Stimulated activated naive CD8-positive, alpha-beta T cell treated with anti-CD3 and anti-CD28 coated beads, Interleukin-15, amount 100 ng/mL, for 72 hours (primary cell): ENCODE measurements at regions not wholly inside any gene's neighbourhood (a gene's known extent, or its start where the extent isn't known, plus 50 kb on each side); places are given as distances from the start of the nearest gene placed in this dataset.

Source experiments
- ATAC-seq: fragments of 150-1000 bp; cut with Tn5 transposase; 2 replicates; pipeline ENCODE4 v1.10.0; 2021; ENCODE audit warnings: mild to moderate bottlenecking, moderate library complexity
- DNase-seq, 2 donors: peaks; one replicate each; pipeline ENCODE4 v3.0.0; 2021 to 2022
- H3K27ac Mint-ChIP-seq, 2 donors: one replicate each; pipeline ENCODE4 v1.8.0; 2022; ENCODE audit warnings: mild to moderate bottlenecking in 2 of 2, mixed read lengths in 2 of 2, moderate library complexity in 2 of 2
- H3K27me3 Mint-ChIP-seq: one replicate; pipeline ENCODE4 v1.8.0; 2022; ENCODE audit warnings: mixed read lengths
- H3K4me1 Mint-ChIP-seq: one replicate; pipeline ENCODE4 v1.8.0; 2022; ENCODE audit warnings: mild to moderate bottlenecking, mixed read lengths
- H3K4me3 Mint-ChIP-seq, 2 donors: one replicate each; pipeline ENCODE4 v1.8.0; 2022; ENCODE audit warnings: mild to moderate bottlenecking in 2 of 2, mixed read lengths in 2 of 2, moderate library complexity in 1 of 2
- H3K9me3 Mint-ChIP-seq, 2 donors: one replicate each; pipeline ENCODE4 v1.8.0; 2022; ENCODE audit warnings: mixed read lengths in 2 of 2

- Mint-ChIP-seq H3K9me3 (peaks cover 0 to 3% of the 10 kb centered on the region in 2 donors), H3K4me1 (peaks cover 12% of the 10 kb centered on the region), H3K4me3 (peak overlapping the region; percentile 11 to 28), H3K27me3 (peaks cover 8% of the 10 kb centered on the region), H3K27ac (no peak overlapping the region)
- DNase-seq (no peak), ATAC-seq (peak; percentile 49)
Observed at GRCh38 chr9:109918339-109919163, 138.6 kb downstream of the PALM2AKAP2 start.

GRCh38 chr9:109919736-109920408 is 139.9 kb downstream of the PALM2AKAP2 start:
- no peak for ATAC-seq
- Mint-ChIP-seq H3K27ac (no peak overlapping the region), H3K4me3 (no peak overlapping the region), H3K9me3 (peaks cover 0 to 3% of the 10 kb centered on the region in 2 donors), H3K4me1 (peaks cover 12% of the 10 kb centered on the region), H3K27me3 (peaks cover 8% of the 10 kb centered on the region)
- no peak for DNase-seq

GRCh38 chr9:109922617-109923470 is 142.8 kb downstream of the PALM2AKAP2 start:
- Mint-ChIP-seq H3K4me1 (peaks cover 12% of the 10 kb centered on the region), H3K9me3 (peaks cover 0 to 3% of the 10 kb centered on the region in 2 donors)
- no peak for ATAC-seq

GRCh38 chr9:109923471-109923760 is 143.4 kb downstream of the PALM2AKAP2 start:
- no peak overlapping the region for H3K27ac Mint-ChIP-seq
- peaks cover 8% of the 10 kb centered on the region for H3K4me1 Mint-ChIP-seq
- no peak overlapping the region for H3K4me3 Mint-ChIP-seq
- no peak for ATAC-seq
- DNase-seq: no peak
- H3K27me3 Mint-ChIP-seq: no peaks in the 10 kb centered on the region
- peaks cover 0 to 3% of the 10 kb centered on the region in 2 donors for H3K9me3 Mint-ChIP-seq

More at GRCh38 chr9:109922617-109923470, 142.8 kb downstream of the PALM2AKAP2 start:
- Mint-ChIP-seq H3K4me3 (no peak overlapping the region), H3K27me3 (no peaks in the 10 kb centered on the region), H3K27ac (no peak overlapping the region)
- DNase-seq: no peak

- no peak for ATAC-seq
- DNase-seq: no peak
- H3K9me3 Mint-ChIP-seq: peaks cover 0 to 3% of the 10 kb centered on the region in 2 donors
Observed at GRCh38 chr9:109923806-109924205, 143.8 kb downstream of the PALM2AKAP2 start.

GRCh38 chr9:109925799-109926198 is 145.8 kb downstream of the PALM2AKAP2 start:
- no peak overlapping the region for H3K27ac Mint-ChIP-seq
- no peak for DNase-seq
- no peaks in the 10 kb centered on the region for H3K4me1 Mint-ChIP-seq
- no peak for ATAC-seq
- peaks cover 7% of the 10 kb centered on the region for H3K27me3 Mint-ChIP-seq
- H3K9me3 Mint-ChIP-seq: no peaks in the 10 kb centered on the region
- no peak overlapping the region for H3K4me3 Mint-ChIP-seq

More at GRCh38 chr9:109923806-109924205, 143.8 kb downstream of the PALM2AKAP2 start:
- Mint-ChIP-seq H3K4me1 (peaks cover 4% of the 10 kb centered on the region), H3K27me3 (no peaks in the 10 kb centered on the region), H3K4me3 (no peak overlapping the region), H3K27ac (no peak overlapping the region)

- no peak for DNase-seq
- no peak overlapping the region for H3K4me3 Mint-ChIP-seq
- H3K27ac Mint-ChIP-seq: no peak overlapping the region
Observed at GRCh38 chr9:109926421-109926869, 146.4 kb downstream of the PALM2AKAP2 start.

GRCh38 chr9:109931623-109932022 is 151.6 kb downstream of the PALM2AKAP2 start:
- Mint-ChIP-seq H3K27ac (no peak overlapping the region), H3K4me1 (peaks cover 12% of the 10 kb centered on the region), H3K27me3 (peaks cover 17% of the 10 kb centered on the region)

More at GRCh38 chr9:109926421-109926869, 146.4 kb downstream of the PALM2AKAP2 start:
- no peaks in the 10 kb centered on the region for H3K9me3 Mint-ChIP-seq
- peaks cover 8% of the 10 kb centered on the region for H3K27me3 Mint-ChIP-seq
- H3K4me1 Mint-ChIP-seq: no peaks in the 10 kb centered on the region
- ATAC-seq: no peak

GRCh38 chr9:109934136-109934856 is 154.3 kb downstream of the PALM2AKAP2 start:
- ATAC-seq: peak; percentile 76
- peaks cover 0 to 7% of the 10 kb centered on the region in 2 donors for H3K9me3 Mint-ChIP-seq
- H3K4me3 Mint-ChIP-seq: no peak overlapping the region
- H3K4me1 Mint-ChIP-seq: peaks cover 18% of the 10 kb centered on the region
- H3K27ac Mint-ChIP-seq: peak overlapping the region in 1 of 2 donors; percentile 23
- H3K27me3 Mint-ChIP-seq: peaks cover 17% of the 10 kb centered on the region
- peak in 1 of 2 donors; percentile 18 for DNase-seq

More at GRCh38 chr9:109931623-109932022, 151.6 kb downstream of the PALM2AKAP2 start:
- H3K9me3 Mint-ChIP-seq: peaks cover 0 to 7% of the 10 kb centered on the region in 2 donors
- DNase-seq: no peak
- no peak for ATAC-seq
- no peak overlapping the region for H3K4me3 Mint-ChIP-seq

GRCh38 chr9:109934857-109935215 is 154.8 kb downstream of the PALM2AKAP2 start:
- ATAC-seq (no peak), DNase-seq (no peak)
- H3K4me1 Mint-ChIP-seq: peaks cover 18% of the 10 kb centered on the region
- H3K27me3 Mint-ChIP-seq: peaks cover 17% of the 10 kb centered on the region
- H3K4me3 Mint-ChIP-seq: no peak overlapping the region
- H3K9me3 Mint-ChIP-seq: peaks cover 0 to 7% of the 10 kb centered on the region in 2 donors
- no peak overlapping the region for H3K27ac Mint-ChIP-seq

GRCh38 chr9:109935406-109936087 is 155.5 kb downstream of the PALM2AKAP2 start:
- Mint-ChIP-seq H3K9me3 (peaks cover 0 to 7% of the 10 kb centered on the region in 2 donors), H3K4me1 (peaks cover 18% of the 10 kb centered on the region), H3K27ac (no peak overlapping the region), H3K27me3 (peaks cover 12% of the 10 kb centered on the region), H3K4me3 (no peak overlapping the region)
- ATAC-seq (no peak), DNase-seq (no peak)

GRCh38 chr9:109937861-109938453 is 158.0 kb downstream of the PALM2AKAP2 start:
- DNase-seq: no peak
- Mint-ChIP-seq H3K27ac (peak overlapping the region in 1 of 2 donors; percentile 68), H3K4me1 (peaks cover 18% of the 10 kb centered on the region), H3K27me3 (peaks cover 8% of the 10 kb centered on the region), H3K4me3 (no peak overlapping the region), H3K9me3 (peaks cover 0 to 7% of the 10 kb centered on the region in 2 donors)
- peak; percentile 26 for ATAC-seq

GRCh38 chr9:109939698-109940342 is 159.8 kb downstream of the PALM2AKAP2 start:
- DNase-seq: no peak
- no peak for ATAC-seq
- Mint-ChIP-seq H3K4me3 (no peak overlapping the region), H3K27me3 (no peaks in the 10 kb centered on the region), H3K27ac (no peak overlapping the region), H3K4me1 (peaks cover 10% of the 10 kb centered on the region), H3K9me3 (no peaks in the 10 kb centered on the region)

- ATAC-seq (no peak), DNase-seq (no peak)
- Mint-ChIP-seq H3K27ac (no peak overlapping the region), H3K27me3 (no peaks in the 10 kb centered on the region), H3K4me3 (no peak overlapping the region), H3K9me3 (no peaks in the 10 kb centered on the region), H3K4me1 (peaks cover 6% of the 10 kb centered on the region)
Observed at GRCh38 chr9:109940561-109940960, 160.6 kb downstream of the PALM2AKAP2 start.
